Activated B cell treated with CpG ODN at 0.5 μM for 24 hours (primary cell): ENCODE measurements at regions not wholly inside any gene's neighbourhood (a gene's known extent, or its start where the extent isn't known, plus 50 kb on each side); places are given as distances from the start of the nearest gene placed in this dataset.
"Not testable (repeated sequence)": the region's sequence is repeated elsewhere in the genome, so short reads cannot be mapped to it uniquely, and the experiment has no call there.

Source experiments
- ATAC-seq: fragments of 200-7000 bp; cut with Tn5 transposase; one replicate; pipeline ENCODE4 v1.10.0; 2021; ENCODE audit warnings: low read depth, mild to moderate bottlenecking, moderate library complexity
- CTCF ChIA-PET: fragments of 350-600 bp; sonication (Branson Sonifier 250); formaldehyde crosslinking; loops from one replicate; lab custom pipeline; 2021; ENCODE audit warnings: antibody characterized with exemption; lab: Charles Lee
- POLR2A ChIA-PET: fragments of 350-600 bp; sonication (Branson Sonifier 250); formaldehyde crosslinking; loops from one replicate; lab custom pipeline; 2021; ENCODE audit warnings: antibody characterized with exemption; lab: Charles Lee
- DNase-seq: peaks from one replicate; pipeline ENCODE4 v3.0.0; 2022
- H3K27ac Mint-ChIP-seq: one replicate; pipeline ENCODE4 v1.8.0; 2020; ENCODE audit warnings: mixed read lengths
- H3K27me3 Mint-ChIP-seq: one replicate; pipeline ENCODE4 v1.8.0; 2021; ENCODE audit warnings: mixed read lengths
- H3K36me3 Mint-ChIP-seq: one replicate; pipeline ENCODE4 v1.8.0; 2021; ENCODE audit warnings: low read depth, mixed read lengths
- H3K4me1 Mint-ChIP-seq: one replicate; pipeline ENCODE4 v1.8.0; 2021; ENCODE audit warnings: mixed read lengths
- H3K4me3 Mint-ChIP-seq: one replicate; pipeline ENCODE4 v1.8.0; 2020; ENCODE audit warnings: mild to moderate bottlenecking, mixed read lengths
- H3K9me3 Mint-ChIP-seq: one replicate; pipeline ENCODE4 v1.8.0; 2020; ENCODE audit warnings: mixed read lengths
- CTCF ChIP-seq: fragments of 200-600 bp; IDR thresholded peaks from one replicate; pipeline ENCODE4 v1.8.0; 2022; ENCODE audit warnings: antibody characterized with exemption, mild to moderate bottlenecking
- intact Hi-C: fragments of 100-400 bp; cut with micrococcal nuclease; formaldehyde crosslinking; loops from one replicate; pipeline ENCODE4 v1.15.1; 2024

GRCh38 chr3:182342252-182342651 lies 451.1 kb upstream of the ATP11B start:
- no peak for TF ChIP-seq CTCF
- Mint-ChIP-seq H3K4me1 (no peaks in the 10 kb centered on the region), H3K4me3 (no peak overlapping the region), H3K9me3 (no peaks in the 10 kb centered on the region), H3K27me3 (peaks cover 2% of the 10 kb centered on the region), H3K36me3 (no peaks in the 10 kb centered on the region), H3K27ac (no peak overlapping the region)
- CTCF ChIA-PET, result no interaction called here
- intact Hi-C loops, result no loop called here
- POLR2A ChIA-PET, result no interaction called here
- ATAC-seq, result no peak
- DNase-seq, result no peak

GRCh38 chr3:182344026-182344425 lies 449.3 kb upstream of the ATP11B start:
- H3K4me1 Mint-ChIP-seq, H3K36me3 Mint-ChIP-seq, intact Hi-C loops, H3K4me3 Mint-ChIP-seq, H3K27ac Mint-ChIP-seq, ATAC-seq, CTCF ChIA-PET, DNase-seq, H3K27me3 Mint-ChIP-seq, POLR2A ChIA-PET, H3K9me3 Mint-ChIP-seq: not testable (repeated sequence)

- peaks cover 2% of the 10 kb centered on the region for H3K27me3 Mint-ChIP-seq
- CTCF ChIA-PET, result no interaction called here
- intact Hi-C loops, result no loop called here
- POLR2A ChIA-PET, result no interaction called here
- ATAC-seq (no peak), DNase-seq (no peak)
- TF ChIP-seq CTCF, result no peak
- no peaks in the 10 kb centered on the region for H3K36me3 Mint-ChIP-seq
- H3K9me3 Mint-ChIP-seq, result no peaks in the 10 kb centered on the region
- no peak overlapping the region for H3K4me3 Mint-ChIP-seq
- no peak overlapping the region for H3K27ac Mint-ChIP-seq
- no peaks in the 10 kb centered on the region for H3K4me1 Mint-ChIP-seq
Measured at GRCh38 chr3:182349051-182349450, 444.3 kb upstream of the ATP11B start.

GRCh38 chr3:182349951-182350517 lies 443.3 kb upstream of the ATP11B start:
- DNase-seq, result no peak
- Mint-ChIP-seq H3K4me3 (no peak overlapping the region), H3K27me3 (peaks cover 2% of the 10 kb centered on the region), H3K36me3 (no peaks in the 10 kb centered on the region), H3K9me3 (no peaks in the 10 kb centered on the region), H3K27ac (no peak overlapping the region), H3K4me1 (no peaks in the 10 kb centered on the region)
- TF ChIP-seq CTCF, result no peak
- intact Hi-C loops, result no loop called here
- ChIA-PET CTCF (no interaction called here), POLR2A (no interaction called here)
- ATAC-seq, result no peak

- Mint-ChIP-seq H3K9me3 (no peaks in the 10 kb centered on the region), H3K27ac (no peak overlapping the region), H3K36me3 (no peaks in the 10 kb centered on the region), H3K4me3 (no peak overlapping the region), H3K4me1 (no peaks in the 10 kb centered on the region), H3K27me3 (no peaks in the 10 kb centered on the region)
- POLR2A ChIA-PET, result no interaction called here
- intact Hi-C loops, result no loop called here
- no peak for TF ChIP-seq CTCF
- no peak for DNase-seq
- CTCF ChIA-PET, result no interaction called here
- no peak for ATAC-seq
Measured at GRCh38 chr3:182357928-182358327, 435.4 kb upstream of the ATP11B start.

GRCh38 chr3:182364323-182364722 lies 429.0 kb upstream of the ATP11B start:
- intact Hi-C loops, result no loop called here
- no peaks in the 10 kb centered on the region for H3K27me3 Mint-ChIP-seq
- POLR2A ChIA-PET, result no interaction called here
- H3K27ac Mint-ChIP-seq, result no peak overlapping the region
- no peak overlapping the region for H3K4me3 Mint-ChIP-seq
- CTCF ChIA-PET, result no interaction called here
- no peak for DNase-seq
- no peaks in the 10 kb centered on the region for H3K36me3 Mint-ChIP-seq
- no peaks in the 10 kb centered on the region for H3K9me3 Mint-ChIP-seq
- ATAC-seq, result no peak
- TF ChIP-seq CTCF, result no peak
- no peaks in the 10 kb centered on the region for H3K4me1 Mint-ChIP-seq
